ENCODE measurements at regions not wholly inside any gene's neighbourhood (a gene's known extent, or its start where the extent isn't known, plus 50 kb on each side); places are given as distances from the start of the nearest gene placed in this dataset.

GRCh38 chr4:31043382-31044062 is 323.4 kb downstream of the PCDH7 start (continued):
- TF ChIP-seq EZH2 (IDR thresholded peaks at IDR 0.05; ENCODE audit: low read depth, low read length, severe bottlenecking) (no peak), ATF2 (IDR thresholded peaks at IDR 0.05; ENCODE audit: low read length) (no peak), CTBP2 (IDR thresholded peaks at IDR 0.05; ENCODE audit: borderline replicate concordance, insufficient read depth, insufficient read length, low read length) (no peak), POLR2AphosphoS5 (IDR thresholded peaks at IDR 0.05; ENCODE audit: low read depth, low read length) (no peak), SAP30 (IDR thresholded peaks at IDR 0.05; ENCODE audit: insufficient read depth, insufficient replicate concordance, low read length) (no peak)
